DOHH2 (cell line): ENCODE measurements at regions not wholly inside any gene's neighbourhood (a gene's known extent, or its start where the extent isn't known, plus 50 kb on each side); places are given as distances from the start of the nearest gene placed in this dataset.

Source experiments
- H3F3A ChIP-seq: fragments of 200-600 bp; sonication (generic), shearing (Covaris generic); 2 replicates; pipeline ENCODE4 v1.6.0; 2016; ENCODE audit warnings: antibody characterized with exemption, mild to moderate bottlenecking; ENCODE audit not compliant: control insufficient read depth, insufficient read depth
- H3K27ac ChIP-seq: fragments of 200-600 bp; sonication (generic); 2 replicates; pipeline ENCODE4 v1.5.1; 2014; ENCODE audit warnings: low read depth, mild to moderate bottlenecking, low read length, moderate library complexity
- H3K27me3 ChIP-seq: fragments of 200-600 bp; sonication (generic); 2 replicates; pipeline ENCODE4 v1.6.1; 2014; ENCODE audit warnings: mild to moderate bottlenecking, low read length, mixed read lengths; ENCODE audit not compliant: control insufficient read depth
- H3K36me3 ChIP-seq: fragments of 200-600 bp; sonication (generic); 2 replicates; pipeline ENCODE4 v1.6.1; 2014; ENCODE audit warnings: mild to moderate bottlenecking, low read length, moderate library complexity, mixed read lengths; ENCODE audit not compliant: control insufficient read depth
- H3K4me1 ChIP-seq: fragments of 200-600 bp; sonication (generic); 2 replicates; pipeline ENCODE4 v1.6.1; 2014; ENCODE audit warnings: mild to moderate bottlenecking, low read length, mixed read lengths; ENCODE audit not compliant: control insufficient read depth
- H3K4me2 ChIP-seq: fragments of 200-600 bp; sonication (generic); 2 replicates; pipeline ENCODE4 v1.6.0; 2014; ENCODE audit warnings: mild to moderate bottlenecking, low read length, moderate library complexity
- H3K4me3 ChIP-seq: fragments of 200-600 bp; sonication (generic); 2 replicates; pipeline ENCODE4 v1.5.1; 2014; ENCODE audit warnings: mild to moderate bottlenecking, low read length, mixed read lengths
- H3K79me2 ChIP-seq: fragments of 200-600 bp; sonication (generic); 2 replicates; pipeline ENCODE4 v1.6.1; 2014; ENCODE audit warnings: mild to moderate bottlenecking, low read length, mixed read lengths; ENCODE audit not compliant: control insufficient read depth
- H3K9me2 ChIP-seq: fragments of 200-600 bp; sonication (generic); replicated peaks from 2 replicates; pipeline ENCODE4 v1.6.1; 2014; ENCODE audit warnings: mild to moderate bottlenecking, low read length, mixed read lengths; ENCODE audit not compliant: control insufficient read depth
- H3K9me3 ChIP-seq: fragments of 200-600 bp; sonication (generic); 2 replicates; pipeline ENCODE4 v1.6.1; 2014; ENCODE audit warnings: antibody characterized with exemption, low read length, mixed read lengths; ENCODE audit not compliant: control insufficient read depth, insufficient read depth
- H4K20me1 ChIP-seq: fragments of 200-600 bp; sonication (generic); 2 replicates; pipeline ENCODE4 v1.6.0; 2014; ENCODE audit warnings: low read depth, mild to moderate bottlenecking, antibody characterized with exemption, low read length, moderate library complexity; ENCODE audit not compliant: control insufficient read depth, insufficient read depth
- CTCF ChIP-seq: fragments of 200-600 bp; sonication (generic); IDR thresholded peaks from one replicate; pipeline ENCODE4 v1.5.1; 2014; ENCODE audit warnings: antibody characterized with exemption, mild to moderate bottlenecking, low read depth, low read length; ENCODE audit not compliant: poor library complexity, severe bottlenecking
- EZH2phosphoT487 ChIP-seq: fragments of 200-600 bp; sonication (generic); IDR thresholded peaks from 2 replicates; pipeline ENCODE4 v1.6.1; 2017; ENCODE audit warnings: borderline replicate concordance, mild to moderate bottlenecking, antibody characterized with exemption, low read length, moderate library complexity, mixed read lengths

- no peaks in the 10 kb centered on the region for H3K9me3 ChIP-seq
- H3K9me2 ChIP-seq: no peaks in the 10 kb centered on the region
- no peak overlapping the region for H3K4me2 ChIP-seq
- H3F3A ChIP-seq: no peaks in the 10 kb centered on the region
- H3K27me3 ChIP-seq: peaks cover 2% of the 10 kb centered on the region; the same call in 1 of the 2 replicates
- no peaks in the 10 kb centered on the region for H3K36me3 ChIP-seq
- no peaks in the 10 kb centered on the region for H3K79me2 ChIP-seq
- H4K20me1 ChIP-seq: no peaks in the 10 kb centered on the region
- H3K4me1 ChIP-seq: no peaks in the 10 kb centered on the region
- TF ChIP-seq EZH2phosphoT487: no peak
- H3K4me3 ChIP-seq: no peak overlapping the region
- H3K27ac ChIP-seq: no peak overlapping the region
Observed at GRCh38 chr2:224141304-224141703, 102.2 kb upstream of the SERPINE2 start.

GRCh38 chr2:224137208-224137607 is 98.1 kb upstream of the SERPINE2 start:
- H3K27ac ChIP-seq: no peak overlapping the region
- H3K4me3 ChIP-seq: no peak overlapping the region
- TF ChIP-seq CTCF (no peak), EZH2phosphoT487 (no peak)
- H3K36me3 ChIP-seq: no peaks in the 10 kb centered on the region
- H3K27me3 ChIP-seq: 0 out of 2 replicates have a peak, but pooled peaks cover 6% of the 10 kb centered on the region
- no peaks in the 10 kb centered on the region for H3F3A ChIP-seq
- no peaks in the 10 kb centered on the region for H4K20me1 ChIP-seq
- H3K4me2 ChIP-seq: no peak overlapping the region
- H3K9me2 ChIP-seq: no peaks in the 10 kb centered on the region
- H3K4me1 ChIP-seq: no peaks in the 10 kb centered on the region
- H3K79me2 ChIP-seq: no peaks in the 10 kb centered on the region
- no peaks in the 10 kb centered on the region for H3K9me3 ChIP-seq

DNA sequence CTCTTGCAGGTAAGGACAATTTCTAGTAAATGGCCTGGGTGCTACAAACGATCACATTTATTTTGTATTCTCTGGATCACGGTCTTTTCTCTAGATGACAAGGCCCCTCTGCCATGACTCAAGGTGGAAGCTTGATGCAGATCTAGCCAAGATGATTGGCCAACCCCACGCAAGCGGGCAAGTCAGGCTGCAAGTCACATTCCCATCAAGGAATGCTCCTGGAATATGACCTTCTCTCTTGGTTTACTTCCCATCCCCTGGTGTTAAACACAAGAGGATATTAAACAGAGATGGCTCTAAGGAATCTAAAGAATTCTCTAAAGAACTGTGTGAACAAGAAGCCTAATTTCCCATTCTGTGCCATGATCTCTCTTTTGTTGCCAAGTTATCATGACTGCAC is 97.3 kb upstream of the SERPINE2 start:
- no peaks in the 10 kb centered on the region for H3K9me2 ChIP-seq
- H3K79me2 ChIP-seq: no peaks in the 10 kb centered on the region
- no peak overlapping the region for H3K27ac ChIP-seq
- 0 out of 2 replicates have a peak, but pooled peaks cover 6% of the 10 kb centered on the region for H3K27me3 ChIP-seq
- no peak overlapping the region for H3K4me2 ChIP-seq
- no peak overlapping the region for H3K4me3 ChIP-seq
- H3K4me1 ChIP-seq: no peaks in the 10 kb centered on the region
- H4K20me1 ChIP-seq: no peaks in the 10 kb centered on the region
- no peaks in the 10 kb centered on the region for H3K9me3 ChIP-seq
- H3K36me3 ChIP-seq: no peaks in the 10 kb centered on the region
- no peaks in the 10 kb centered on the region for H3F3A ChIP-seq
- TF ChIP-seq EZH2phosphoT487: no peak
- no peak for TF ChIP-seq CTCF

DNA sequence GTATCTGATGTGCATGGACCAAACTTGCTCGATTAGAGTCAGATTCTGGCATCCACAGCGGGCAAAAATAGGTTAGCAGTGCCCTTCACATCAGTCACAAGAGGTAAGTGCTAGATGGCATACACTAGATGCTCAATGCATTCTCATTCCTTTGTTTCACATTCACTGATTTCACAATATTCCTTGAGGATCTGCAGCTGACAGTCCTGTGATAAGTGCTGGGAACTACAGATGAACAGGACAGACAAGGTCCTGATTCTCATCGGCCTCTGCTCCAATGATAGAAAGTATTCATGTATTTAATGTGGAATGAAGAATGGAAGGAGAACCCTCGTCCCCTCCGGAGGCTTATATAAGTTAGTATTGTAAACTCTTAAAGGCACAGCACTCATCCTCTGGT is 96.8 kb upstream of the SERPINE2 start:
- H3F3A ChIP-seq: no peaks in the 10 kb centered on the region
- no peaks in the 10 kb centered on the region for H3K9me3 ChIP-seq
- H4K20me1 ChIP-seq: no peaks in the 10 kb centered on the region
- H3K27me3 ChIP-seq: 0 out of 2 replicates have a peak, but pooled peaks cover 6% of the 10 kb centered on the region
- no peaks in the 10 kb centered on the region for H3K9me2 ChIP-seq
- H3K4me1 ChIP-seq: no peaks in the 10 kb centered on the region
- TF ChIP-seq EZH2phosphoT487 (no peak), CTCF (no peak)
- no peak overlapping the region for H3K4me2 ChIP-seq
- no peak overlapping the region for H3K27ac ChIP-seq
- no peaks in the 10 kb centered on the region for H3K36me3 ChIP-seq
- H3K4me3 ChIP-seq: no peak overlapping the region
- H3K79me2 ChIP-seq: no peaks in the 10 kb centered on the region
